GM21619 (cell line): ENCODE measurements at regions not wholly inside any gene's neighbourhood (a gene's known extent, or its start where the extent isn't known, plus 50 kb on each side); places are given as distances from the start of the nearest gene placed in this dataset.

Source experiments
- ATAC-seq: cut with Tn5 transposase; IDR thresholded peaks from one replicate; pipeline ENCODE4 v1.9.1; 2021; ENCODE audit not compliant: unreplicated experiment

- ATAC-seq: no peak
Measured at GRCh38 chr13:22563272-22563671, 617.5 kb upstream of the SGCG start.

GRCh38 chr13:22569811-22570210 is 611.0 kb upstream of the SGCG start:
- ATAC-seq: no peak

- no peak for ATAC-seq
Measured at GRCh38 chr13:22589880-22590279, 590.9 kb upstream of the SGCG start.

- no peak for ATAC-seq
Measured at GRCh38 chr13:22592515-22592914, 588.3 kb upstream of the SGCG start.

GRCh38 chr13:22594041-22594440 is 586.7 kb upstream of the SGCG start:
- ATAC-seq: no peak

GRCh38 chr13:22596171-22596863 is 584.5 kb upstream of the SGCG start:
- ATAC-seq: no peak

- ATAC-seq: no peak
Measured at GRCh38 chr13:22599156-22599555, 581.6 kb upstream of the SGCG start.

GRCh38 chr13:22618002-22618401 is 562.8 kb upstream of the SGCG start:
- no peak for ATAC-seq

- no peak for ATAC-seq
Measured at GRCh38 chr13:22625691-22626090, 555.1 kb upstream of the SGCG start.

GRCh38 chr13:22629374-22629773 is 551.4 kb upstream of the SGCG start:
- ATAC-seq: no peak

GRCh38 chr13:22642088-22642487 is 538.7 kb upstream of the SGCG start:
- ATAC-seq: no peak

- ATAC-seq: no peak
Measured at GRCh38 chr13:22644941-22645340, 535.8 kb upstream of the SGCG start.

- no peak for ATAC-seq
Measured at GRCh38 chr13:22647156-22647850, 533.5 kb upstream of the SGCG start.

- ATAC-seq: no peak
Measured at GRCh38 chr13:22648320-22648801, 532.4 kb upstream of the SGCG start.

GRCh38 chr13:22652796-22653195 is 528.0 kb upstream of the SGCG start:
- no peak for ATAC-seq

- ATAC-seq: no peak
Measured at GRCh38 chr13:22653866-22654265, 526.9 kb upstream of the SGCG start.

- ATAC-seq: no peak
Measured at GRCh38 chr13:22655106-22655852, 525.5 kb upstream of the SGCG start.

GRCh38 chr13:22662771-22663170 is 518.0 kb upstream of the SGCG start:
- no peak for ATAC-seq

- no peak for ATAC-seq
Measured at GRCh38 chr13:22665506-22665905, 515.3 kb upstream of the SGCG start.

- ATAC-seq: no peak
Measured at GRCh38 chr13:22690756-22691155, 490.0 kb upstream of the SGCG start.

GRCh38 chr13:22693691-22694090 is 487.1 kb upstream of the SGCG start:
- no peak for ATAC-seq

- no peak for ATAC-seq
Measured at GRCh38 chr13:22696433-22696832, 484.3 kb upstream of the SGCG start.
